RWPE1 (cell line): ENCODE measurements at regions not wholly inside any gene's neighbourhood (a gene's known extent, or its start where the extent isn't known, plus 50 kb on each side); places are given as distances from the start of the nearest gene placed in this dataset.
"Not testable (repeated sequence)": the region's sequence is repeated elsewhere in the genome, so short reads cannot be mapped to it uniquely, and the experiment has no call there.

Experiments used
- CTCF ChIA-PET: fragments of 350-600 bp; sonication (Branson Sonifier 250); formaldehyde crosslinking; extraction: SDS; loops from one replicate; lab custom pipeline; 2021; lab: Yijun Ruan, JAX
- POLR2A ChIA-PET: fragments of 400-600 bp; formaldehyde crosslinking; extraction: SDS; loops from one replicate; lab custom pipeline; 2020; ENCODE audit warnings: antibody characterized with exemption; ENCODE audit not compliant: low non-redundant PET; lab: Yijun Ruan, JAX
- DNase-seq: peaks from one replicate; pipeline ENCODE4 v3.0.0; 2012; ENCODE audit warnings: low spot score
- H3K27ac ChIP-seq: fragments of 450-650 bp; 2 replicates; pipeline ENCODE4 v1.5.1; 2017
- CTCF ChIP-seq: fragments of 450-650 bp; conservative IDR thresholded peaks from 2 replicates; pipeline ENCODE4 v1.5.1; 2017; ENCODE audit warnings: low read depth, mild to moderate bottlenecking

GRCh38 chr15:69706353-69707097 lies 253.9 kb downstream of the RPLP1 start:
- DNase-seq: no peak
- no peak overlapping the region for H3K27ac ChIP-seq
- CTCF ChIA-PET: interaction anchor here (0.6 to 0.7 kb wide), 2 partner anchors 48 to 78 kb away, joined by 3 read pairs; no protein-coding TSS in a partner anchor
- POLR2A ChIA-PET: no interaction called here
- TF ChIP-seq CTCF: no peak

- POLR2A ChIA-PET, DNase-seq, H3K27ac ChIP-seq, CTCF ChIA-PET: not testable (repeated sequence)
These were observed 254.6 kb downstream of the RPLP1 start for GRCh38 chr15:69707241-69707640.

- POLR2A ChIA-PET, DNase-seq, H3K27ac ChIP-seq: not testable (repeated sequence)
- CTCF ChIA-PET: interaction anchor here (0.6 kb wide), 1 partner anchor 388 kb away, joined by 3 read pairs; no protein-coding TSS in a partner anchor
These were observed 256.0 kb downstream of the RPLP1 start for GRCh38 chr15:69708436-69709122.

- POLR2A ChIA-PET: no interaction called here
- CTCF ChIA-PET: interaction anchor here (0.7 kb wide), 1 partner anchor 61 kb away, joined by 3 read pairs; no protein-coding TSS in a partner anchor
- no peak for TF ChIP-seq CTCF
- no peak for DNase-seq
- H3K27ac ChIP-seq: no peak overlapping the region
These were observed 260.4 kb downstream of the RPLP1 start for GRCh38 chr15:69712991-69713390.

- CTCF ChIA-PET: interaction anchor here (0.5 kb wide), 1 partner anchor 15 kb away, joined by 3 read pairs; no protein-coding TSS in a partner anchor
- DNase-seq: no peak
- POLR2A ChIA-PET: no interaction called here
- no peak for TF ChIP-seq CTCF
- no peak overlapping the region for H3K27ac ChIP-seq
These were observed 261.3 kb downstream of the RPLP1 start for GRCh38 chr15:69713726-69714559.

GRCh38 chr15:69715210-69715609 lies 262.6 kb downstream of the RPLP1 start:
- TF ChIP-seq CTCF: no peak
- no peak overlapping the region for H3K27ac ChIP-seq
- CTCF ChIA-PET: no interaction called here
- POLR2A ChIA-PET: no interaction called here
- no peak for DNase-seq

GRCh38 chr15:69718436-69718835 lies 265.8 kb downstream of the RPLP1 start:
- H3K27ac ChIP-seq: no peak overlapping the region
- CTCF ChIA-PET: no interaction called here
- no peak for TF ChIP-seq CTCF
- DNase-seq: no peak
- POLR2A ChIA-PET: no interaction called here
